Left kidney (tissue), 1 donor: ENCODE measurements at regions not wholly inside any gene's neighbourhood (a gene's known extent, or its start where the extent isn't known, plus 50 kb on each side); places are given as distances from the start of the nearest gene placed in this dataset.
"Not testable (repeated sequence)": the region's sequence is repeated elsewhere in the genome, so short reads cannot be mapped to it uniquely, and the experiment has no call there.

ENCODE experiments used
- DNase-seq: peaks from one replicate; pipeline ENCODE4 v3.0.0-alpha.2; 2013

- DNase-seq: no peak
Observed at GRCh38 chr14:37844614-37845013, 249.2 kb downstream of the TTC6 start.

GRCh38 chr14:37848985-37849621 is 253.7 kb downstream of the TTC6 start:
- no peak for DNase-seq

GRCh38 chr14:37851054-37851453 is 255.6 kb downstream of the TTC6 start:
- DNase-seq: no peak

DNA sequence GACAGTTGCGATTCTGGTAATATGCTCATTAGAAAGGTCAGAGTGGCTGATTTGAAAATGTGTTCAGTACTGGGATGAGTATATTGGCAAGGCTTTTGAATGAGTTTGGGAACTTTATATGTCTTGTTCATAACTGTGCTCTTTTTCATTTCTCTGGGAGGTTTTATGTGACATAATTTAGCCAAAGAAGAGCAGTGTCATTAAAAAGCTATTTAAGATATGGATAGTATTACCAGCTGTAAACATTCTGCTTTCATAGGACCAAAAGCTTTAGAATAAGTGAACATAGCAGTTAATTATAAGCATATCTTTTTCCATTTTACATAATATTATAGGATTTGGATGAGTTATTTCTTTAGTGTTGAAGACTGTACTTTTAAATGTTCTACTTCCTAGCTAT is 260.4 kb downstream of the TTC6 start:
- DNase-seq: no peak

- DNase-seq: no peak
Observed at GRCh38 chr14:37857774-37858266, 262.4 kb downstream of the TTC6 start.

DNA sequence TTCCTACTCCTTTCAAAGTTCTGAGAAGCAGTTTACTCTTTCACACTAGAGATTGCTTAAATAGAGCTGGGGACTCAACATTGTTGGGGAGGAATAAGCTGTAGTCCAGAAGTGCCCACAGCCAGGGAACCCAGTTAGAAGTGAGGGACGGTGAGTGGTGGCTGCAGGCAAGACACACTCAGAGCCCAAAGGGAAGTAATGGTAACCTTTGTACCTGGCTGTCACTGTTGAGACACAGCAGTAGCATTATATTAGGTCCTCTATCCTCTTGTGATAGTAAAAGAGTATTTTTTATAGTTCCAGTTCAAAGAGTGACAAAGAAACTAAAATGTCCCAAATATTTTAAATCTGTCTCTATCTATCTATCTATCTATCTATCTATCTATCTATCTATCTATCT is 263.3 kb downstream of the TTC6 start:
- DNase-seq: no peak

DNA sequence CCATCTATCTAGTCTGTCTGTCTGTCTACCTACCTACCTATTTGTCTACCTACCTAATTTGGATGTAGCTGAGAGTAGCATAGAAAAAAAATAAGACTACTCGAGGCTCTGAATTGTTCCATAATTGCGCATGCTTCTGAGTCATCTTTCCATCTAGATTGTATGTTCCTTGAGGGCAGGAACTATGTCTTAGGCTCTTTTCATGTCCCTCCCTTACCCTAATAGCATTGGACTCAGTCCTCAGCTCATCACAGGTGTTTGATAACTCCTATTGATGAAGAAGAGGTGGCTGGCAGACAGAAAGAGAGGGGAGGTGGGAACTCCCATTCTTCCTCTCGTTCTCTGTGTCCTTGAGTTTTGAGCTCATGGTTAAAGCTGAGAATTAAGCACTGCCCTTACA is 263.7 kb downstream of the TTC6 start:
- no peak for DNase-seq

- DNase-seq: no peak
Observed at GRCh38 chr14:37862263-37862662, 266.8 kb downstream of the TTC6 start.

- no peak for DNase-seq
Observed at GRCh38 chr14:37864128-37864527, 268.7 kb downstream of the TTC6 start.

- DNase-seq: no peak
Observed at GRCh38 chr14:37864861-37865718, 269.7 kb downstream of the TTC6 start.

- DNase-seq: no peak
Observed at GRCh38 chr14:37865719-37866549, 270.5 kb downstream of the TTC6 start.

- no peak for DNase-seq
Observed at GRCh38 chr14:37869633-37870032, 274.2 kb downstream of the TTC6 start.

- DNase-seq: no peak
Observed at GRCh38 chr14:37870170-37870569, 274.7 kb downstream of the TTC6 start.

DNA sequence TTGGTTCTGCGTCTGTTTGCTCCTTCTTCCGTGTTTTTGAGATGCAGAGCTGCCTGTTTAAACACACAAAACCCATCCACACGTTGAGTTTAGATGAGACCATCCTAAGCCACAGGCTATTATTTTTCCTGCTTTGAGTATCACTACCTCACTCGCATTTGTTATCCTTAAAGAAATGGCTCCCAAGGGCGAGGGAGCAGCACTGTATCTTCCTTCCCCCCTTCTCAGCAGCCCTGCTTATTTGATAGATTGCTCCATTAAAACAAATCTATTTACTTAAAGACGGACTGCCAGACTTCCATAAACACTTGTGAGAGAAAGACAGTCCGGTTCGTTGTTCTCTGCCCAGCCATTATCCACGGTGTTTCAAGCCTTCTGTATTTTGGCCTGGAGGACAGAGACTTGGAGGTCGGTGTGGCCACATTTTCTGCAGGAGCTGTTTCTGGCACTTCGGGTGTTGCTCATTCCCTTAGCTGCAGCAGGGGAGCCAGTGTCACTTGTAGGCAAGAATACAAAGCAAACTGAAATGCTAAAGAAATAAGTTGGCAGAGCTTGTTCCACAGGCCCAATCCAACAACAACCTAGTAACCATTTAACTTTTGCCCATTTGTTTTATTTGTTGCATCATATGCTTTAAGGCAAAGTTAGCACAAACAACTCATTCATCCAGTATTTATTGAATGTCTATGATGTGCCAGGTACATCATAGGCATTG is 275.4 kb downstream of the TTC6 start:
- no peak for DNase-seq

DNA sequence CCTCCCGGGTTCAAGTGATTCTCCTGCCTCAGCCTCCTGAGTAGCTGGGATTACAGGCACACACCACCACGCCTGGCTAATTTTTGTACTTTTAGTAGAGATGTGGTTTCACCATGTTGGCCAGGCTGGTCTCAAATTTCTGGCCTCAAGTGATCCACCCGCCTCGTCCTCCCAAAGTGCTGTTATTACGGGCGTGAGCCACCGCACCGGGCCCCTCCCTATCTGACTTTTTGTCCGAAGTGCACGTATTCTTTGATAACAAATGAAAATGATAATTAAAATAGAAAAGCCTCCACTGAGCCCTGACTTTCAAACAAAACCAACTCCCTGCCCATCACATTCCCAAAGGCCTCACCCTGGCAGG is 278.6 kb downstream of the TTC6 start:
- not testable (repeated sequence) for DNase-seq

DNA sequence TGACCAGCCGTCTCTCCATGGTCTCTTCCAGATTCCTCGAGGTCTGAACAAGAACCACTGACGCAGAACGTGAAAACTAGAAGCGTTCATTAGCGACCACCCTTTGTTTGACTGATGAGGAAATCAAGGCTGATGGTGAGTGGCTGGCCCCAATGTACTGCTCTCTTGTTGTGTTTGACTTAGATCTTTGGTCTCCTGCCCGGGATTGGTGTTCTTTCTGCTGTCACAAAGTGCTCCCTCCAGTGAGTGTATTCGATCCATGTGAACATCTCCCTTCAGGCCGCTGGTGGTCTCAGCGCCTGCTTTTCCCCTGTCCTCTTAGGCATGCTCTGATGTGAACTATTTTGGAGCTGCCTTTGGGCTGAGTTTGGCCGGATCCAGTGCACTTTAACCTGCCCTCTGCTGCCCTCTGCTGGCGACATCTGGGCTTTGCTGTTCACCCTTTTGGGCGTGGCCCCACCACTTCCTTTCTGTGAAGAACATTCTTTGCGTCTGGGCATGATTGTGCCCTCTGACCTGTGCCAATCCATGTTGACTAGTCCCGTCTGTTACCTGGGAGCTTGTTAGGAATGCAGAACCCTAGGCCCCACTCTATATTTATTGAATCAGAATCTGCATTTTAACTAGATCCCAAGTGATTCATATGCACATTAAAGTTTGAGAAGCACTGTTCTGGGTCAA is 279.1 kb downstream of the TTC6 start:
- DNase-seq: peak; percentile 65

- no peak for DNase-seq
Observed at GRCh38 chr14:37888234-37888633, 292.8 kb downstream of the TTC6 start.

- no peak for DNase-seq
Observed at GRCh38 chr14:37889087-37889486, 293.7 kb downstream of the TTC6 start.

DNA sequence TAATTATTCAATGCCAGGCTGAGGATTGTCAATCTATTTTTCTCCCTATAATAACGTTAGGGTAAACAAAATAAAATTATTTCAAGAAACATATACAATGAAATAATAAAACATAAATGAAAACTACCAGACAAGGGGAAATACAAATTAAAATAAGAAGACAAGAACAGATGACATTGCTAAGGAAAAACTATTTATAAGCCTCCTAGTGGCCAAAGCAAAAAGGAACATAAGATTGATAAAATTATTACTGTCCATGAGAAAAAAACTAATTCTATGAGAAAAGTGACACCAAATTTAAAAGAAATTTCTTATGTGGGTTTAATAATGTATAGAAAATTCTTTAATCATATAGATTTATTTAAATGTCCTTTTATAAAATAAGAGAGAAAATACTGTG is 294.7 kb downstream of the TTC6 start:
- DNase-seq: no peak

DNA sequence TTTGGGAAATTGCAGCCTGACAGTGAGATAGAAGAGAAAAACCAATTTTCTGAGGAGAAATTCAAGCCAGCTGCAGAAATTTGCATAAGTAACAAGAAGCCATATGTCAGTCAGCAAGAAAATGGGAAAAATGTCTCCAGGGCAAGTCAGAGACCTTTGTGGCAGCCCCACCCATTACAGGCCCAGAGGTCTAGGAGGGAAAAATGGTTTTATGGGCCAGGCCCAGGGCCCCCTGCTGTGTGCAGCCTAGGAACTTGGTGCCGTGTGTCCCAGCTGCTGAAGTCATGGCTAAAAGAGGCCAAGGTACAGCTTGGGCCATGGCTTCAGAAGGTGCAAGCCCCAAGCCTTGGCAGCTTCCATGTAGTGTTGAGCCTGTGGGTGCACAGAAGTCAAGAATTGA is 296.1 kb downstream of the TTC6 start:
- DNase-seq: not testable (repeated sequence)

- DNase-seq: no peak
Observed at GRCh38 chr14:37894463-37894862, 299.0 kb downstream of the TTC6 start.
